HG03108 (cell line): ENCODE measurements at regions not wholly inside any gene's neighbourhood (a gene's known extent, or its start where the extent isn't known, plus 50 kb on each side); places are given as distances from the start of the nearest gene placed in this dataset.
"Not testable (repeated sequence)": the region's sequence is repeated elsewhere in the genome, so short reads cannot be mapped to it uniquely, and the experiment has no call there.

Experiments
- ATAC-seq: cut with Tn5 transposase; IDR thresholded peaks from one replicate; pipeline ENCODE4 v1.9.1; 2021; ENCODE audit warnings: moderate library complexity; ENCODE audit not compliant: unreplicated experiment

- ATAC-seq = no peak
Observed at GRCh38 chr6:102832021-102832420, 1438.5 kb downstream of the GRIK2 start.

GRCh38 chr6:102820098-102820497 lies 1426.6 kb downstream of the GRIK2 start:
- no peak for ATAC-seq

DNA sequence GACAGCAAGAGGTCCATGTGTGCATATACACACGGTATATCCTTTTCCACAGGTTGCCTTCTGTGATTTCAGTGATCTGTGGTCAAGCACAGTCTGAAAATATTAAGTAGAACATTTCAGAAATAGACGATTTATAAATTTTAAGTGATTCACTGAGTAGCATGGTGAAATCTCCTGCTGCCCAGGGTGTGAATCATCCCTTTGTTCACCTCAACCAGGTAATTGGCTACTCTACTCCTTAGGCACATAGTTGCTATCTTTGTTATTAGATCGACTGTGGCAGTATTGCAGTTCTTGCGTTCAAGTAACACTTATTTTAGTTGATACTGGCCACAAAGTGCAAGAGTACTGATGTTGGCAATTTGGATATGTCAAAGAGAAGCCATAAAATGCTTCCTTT lies 1421.7 kb downstream of the GRIK2 start:
- ATAC-seq = no peak

DNA sequence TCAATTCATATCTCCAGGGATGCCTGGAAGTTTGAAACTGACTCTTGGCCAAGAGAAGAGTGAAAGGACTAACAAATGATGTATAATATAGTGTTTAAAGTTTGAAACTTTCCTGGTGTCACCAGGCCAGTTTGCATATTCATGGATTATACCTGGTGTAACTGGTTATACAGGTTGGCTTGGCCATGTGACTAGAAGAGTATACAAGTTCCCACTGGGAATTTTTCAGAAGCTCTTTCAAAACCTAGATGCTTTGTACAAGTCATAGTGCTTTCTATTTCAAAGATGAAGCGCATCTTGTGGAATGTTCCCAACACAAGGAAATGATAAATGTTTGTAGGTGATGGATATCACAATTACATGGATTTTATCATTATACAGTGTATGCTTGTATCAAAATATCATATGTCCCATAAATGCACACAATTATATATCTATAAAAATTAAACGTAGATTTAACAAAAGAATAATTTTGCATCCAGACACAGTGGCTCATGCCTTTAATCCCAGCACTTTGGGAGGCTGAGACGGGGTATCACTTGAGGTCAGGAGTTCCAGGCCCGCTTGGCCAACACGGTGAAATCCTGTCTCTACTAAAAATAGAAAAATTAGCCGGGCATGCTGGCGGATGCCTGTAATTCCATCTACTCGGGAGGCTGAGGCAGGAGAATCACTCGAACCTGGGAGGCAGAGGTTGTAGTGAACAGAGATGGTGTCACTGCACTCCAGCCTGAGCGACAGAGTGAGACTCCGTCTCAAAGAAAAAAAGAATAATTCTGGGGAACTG lies 1420.2 kb downstream of the GRIK2 start:
- no peak for ATAC-seq

DNA sequence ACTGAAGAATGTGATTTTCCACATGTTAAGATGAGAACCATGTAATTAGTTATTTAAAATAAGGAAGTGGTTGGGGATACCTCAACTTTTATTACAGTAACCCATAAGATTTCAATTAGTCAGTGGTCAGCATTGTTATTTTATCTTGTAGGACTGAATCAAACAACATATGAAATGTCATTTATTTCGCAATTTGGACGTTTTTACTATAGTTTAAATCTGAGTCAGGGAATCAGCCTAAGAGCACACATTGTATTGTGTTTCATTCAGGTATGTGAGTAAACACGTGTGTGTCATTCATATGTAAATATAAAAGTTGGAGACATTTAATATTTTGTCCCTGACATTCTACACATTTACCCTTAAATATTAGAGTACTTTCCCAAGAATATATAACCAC lies 1418.7 kb downstream of the GRIK2 start:
- ATAC-seq = no peak

DNA sequence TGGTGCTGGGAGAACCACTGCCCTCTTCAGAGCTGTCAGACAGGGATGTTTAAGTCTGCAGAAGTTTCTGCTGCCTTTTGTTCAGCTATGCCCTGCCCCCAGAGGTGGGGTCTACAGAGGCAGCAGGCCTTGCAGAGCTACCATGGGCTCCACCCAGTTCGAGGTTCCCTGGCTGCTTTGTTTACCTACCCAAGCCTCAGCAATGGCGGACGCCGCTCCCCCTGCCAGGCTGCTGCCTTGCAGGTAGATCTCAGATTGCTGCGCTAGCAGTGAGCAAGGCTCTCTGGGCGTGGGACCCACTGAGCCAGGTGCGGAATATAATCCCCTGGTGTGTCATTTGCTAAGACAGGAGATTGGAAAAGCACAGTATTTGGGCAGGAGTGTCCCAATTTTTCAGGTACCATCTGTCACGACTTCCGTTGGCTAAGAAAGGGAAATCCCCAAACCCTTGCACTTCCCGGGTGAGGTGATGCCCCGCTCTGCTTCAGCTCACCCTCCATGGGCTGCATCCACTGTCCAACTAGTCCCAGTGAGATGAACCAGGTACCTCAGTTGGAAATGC lies 1415.5 kb downstream of the GRIK2 start:
- not testable (repeated sequence) for ATAC-seq

- no peak for ATAC-seq
Observed at GRCh38 chr6:102799051-102799450, 1405.5 kb downstream of the GRIK2 start.

DNA sequence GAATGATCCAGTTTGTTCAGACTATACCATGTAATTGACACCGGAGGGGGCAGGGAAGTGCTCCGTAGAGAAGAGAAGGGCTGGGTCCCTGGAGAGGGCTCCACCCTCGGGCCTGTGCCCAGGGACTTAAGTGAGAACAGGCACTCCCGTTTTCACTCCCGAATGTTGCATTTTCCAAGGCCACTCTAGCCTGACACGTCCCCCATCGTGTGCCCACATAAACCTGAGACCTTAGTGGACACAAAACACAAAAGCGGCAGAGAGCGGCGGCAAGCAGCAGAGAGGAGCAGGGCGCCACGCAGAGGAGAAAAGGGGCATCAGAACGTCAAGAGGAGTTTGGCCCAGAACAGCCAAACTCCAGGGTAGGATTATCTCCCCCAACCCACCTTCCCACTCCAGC lies 1405.1 kb downstream of the GRIK2 start:
- ATAC-seq = no peak

DNA sequence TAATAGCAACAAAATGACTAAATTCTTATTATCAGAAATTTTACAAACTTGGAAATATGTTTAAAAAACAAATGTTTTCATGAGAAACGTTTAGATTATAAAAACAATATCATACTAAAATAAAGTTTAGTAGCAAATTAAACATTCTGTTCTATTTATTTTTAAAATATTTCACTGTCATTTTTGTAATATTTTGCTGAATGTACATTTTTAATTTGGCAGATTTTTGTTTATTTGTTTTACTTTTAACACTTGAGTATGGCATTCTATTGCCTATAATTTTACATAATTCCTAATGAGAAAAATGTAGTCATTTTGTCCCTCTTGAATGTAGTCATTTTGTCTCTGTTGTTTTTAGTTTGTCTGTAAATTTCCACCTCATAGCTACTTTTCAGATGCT lies 1400.2 kb downstream of the GRIK2 start:
- ATAC-seq = no peak

DNA sequence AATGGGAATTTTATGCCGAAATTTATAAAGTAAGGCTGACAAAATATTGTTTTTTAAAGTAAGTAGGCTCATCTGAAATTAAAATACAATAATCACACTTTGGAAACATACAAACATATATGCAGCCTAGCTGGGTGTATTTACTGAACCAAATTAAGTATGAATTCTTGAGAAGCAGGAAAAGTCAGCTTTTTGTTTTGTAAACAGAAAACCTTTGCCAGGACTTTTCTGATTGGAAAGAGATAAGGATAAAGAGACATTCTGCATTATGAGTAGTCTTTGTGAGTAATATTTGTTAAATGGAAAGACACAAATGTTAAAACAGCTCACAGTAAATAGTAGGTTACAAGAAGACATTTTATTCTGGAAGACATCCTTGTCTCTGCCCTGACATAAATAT lies 1380.8 kb downstream of the GRIK2 start:
- no peak for ATAC-seq

DNA sequence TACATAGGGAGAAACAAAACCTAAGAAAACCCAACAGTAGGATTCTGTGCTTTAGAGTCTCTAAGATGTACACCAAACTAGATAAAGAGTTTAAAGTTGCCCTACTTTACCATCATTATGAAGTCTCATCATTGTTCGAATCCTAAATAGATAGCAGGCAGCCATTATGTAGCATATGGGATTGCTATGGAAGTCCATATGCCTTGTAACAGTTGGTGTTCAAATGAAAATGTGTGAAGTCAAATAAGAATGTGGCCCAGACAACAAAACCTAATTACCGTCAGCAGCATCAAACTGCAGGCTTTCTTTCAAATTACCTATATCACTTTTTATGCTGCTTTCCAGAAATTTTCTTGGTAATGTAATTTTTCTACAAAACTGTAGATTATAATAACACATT lies 1380.1 kb downstream of the GRIK2 start:
- ATAC-seq = no peak

GRCh38 chr6:102766963-102767362 lies 1373.5 kb downstream of the GRIK2 start:
- ATAC-seq = no peak

DNA sequence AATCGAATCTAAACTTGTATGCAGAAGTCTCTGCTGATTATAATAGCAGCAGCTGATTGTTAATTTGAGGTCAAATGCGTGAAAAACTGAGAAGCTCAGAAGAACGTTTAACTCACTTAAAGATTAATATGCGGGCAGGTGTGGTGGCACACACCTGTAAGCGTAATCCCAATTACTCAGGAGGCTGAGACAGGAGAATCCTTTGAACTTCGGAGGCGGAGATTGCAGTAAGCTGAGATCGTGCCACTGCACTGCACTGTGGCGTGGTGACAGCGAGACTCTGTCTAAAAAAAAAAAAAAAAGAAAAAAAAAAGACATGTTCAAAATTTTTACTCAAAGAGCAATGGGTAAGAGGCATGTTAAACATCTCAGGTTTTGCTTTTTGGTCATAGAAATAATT lies 1370.8 kb downstream of the GRIK2 start:
- no peak for ATAC-seq

DNA sequence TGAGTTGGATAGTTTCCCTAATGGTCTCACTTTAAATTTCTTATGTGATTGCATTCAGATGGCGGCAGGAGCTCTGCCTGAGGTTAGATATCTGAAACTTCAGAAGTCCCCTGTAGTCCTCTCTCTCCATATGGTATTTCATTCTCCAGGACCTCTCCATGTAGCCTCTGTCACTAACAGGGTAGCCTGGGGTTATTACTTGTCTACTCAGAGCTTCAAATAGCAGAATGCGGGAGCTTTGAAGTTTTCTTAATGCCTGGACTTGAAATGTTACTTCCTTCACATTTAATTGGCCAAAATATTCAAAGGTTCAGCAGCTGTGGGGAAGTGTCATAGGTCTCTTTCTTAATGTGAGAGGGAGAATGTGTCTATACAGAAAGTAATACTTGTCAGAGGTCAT lies 1370.4 kb downstream of the GRIK2 start:
- no peak for ATAC-seq

DNA sequence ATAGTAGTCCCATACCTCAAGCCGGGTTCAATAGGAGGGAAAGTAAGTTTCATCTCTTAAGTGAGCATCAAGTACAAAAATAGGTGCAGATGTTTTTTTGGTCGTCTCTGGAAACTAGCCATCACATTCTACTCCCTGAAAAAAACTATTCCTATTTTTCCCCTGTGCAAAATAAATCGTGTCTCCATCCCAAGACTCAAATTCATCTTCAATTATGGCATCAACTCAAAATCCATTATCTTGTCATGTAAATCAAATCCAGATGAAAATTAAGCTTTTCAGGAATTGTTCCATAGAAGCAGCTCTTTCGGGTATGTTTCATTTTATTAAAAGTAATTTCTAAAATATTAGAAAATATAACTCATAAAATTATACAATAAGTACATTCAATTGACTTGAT lies 1368.4 kb downstream of the GRIK2 start:
- no peak for ATAC-seq

DNA sequence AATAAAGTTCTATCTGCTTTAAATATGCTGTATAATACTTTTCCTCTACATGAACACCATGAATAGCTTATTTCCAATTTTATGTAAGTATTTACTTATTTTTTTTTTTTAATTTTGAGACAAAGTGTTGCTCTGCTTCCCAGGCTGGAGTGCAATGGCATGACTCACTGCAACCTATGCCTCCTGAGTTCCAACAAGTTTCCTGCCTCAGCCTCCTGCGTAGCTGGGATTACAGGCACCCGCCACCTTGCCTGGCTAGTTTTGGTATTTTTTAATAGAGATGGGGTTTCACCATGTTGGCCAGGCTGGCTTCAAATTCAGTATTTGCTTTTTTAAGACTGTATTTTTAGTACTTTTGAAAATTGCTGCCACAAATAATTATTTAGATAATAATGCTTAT lies 1365.9 kb downstream of the GRIK2 start:
- no peak for ATAC-seq

DNA sequence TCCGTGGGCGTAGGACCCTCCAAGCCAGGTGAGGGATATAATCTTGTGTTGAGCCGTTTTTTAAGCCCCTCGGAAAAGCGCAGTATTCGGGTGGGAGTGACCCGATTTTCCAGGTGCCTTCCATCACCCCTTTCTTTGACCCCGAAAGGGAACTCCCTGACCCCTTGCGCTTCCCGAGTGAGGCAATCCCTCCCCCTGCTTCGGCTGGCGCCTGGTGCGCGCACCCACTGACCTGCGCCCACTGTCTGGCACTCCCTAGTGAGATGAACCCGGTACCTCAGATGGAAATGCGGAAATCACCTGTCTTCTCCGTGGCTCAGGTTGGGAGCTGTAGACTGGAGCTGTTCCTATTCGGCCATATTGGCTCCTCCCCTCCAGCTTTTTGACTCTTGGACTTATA lies 1365.0 kb downstream of the GRIK2 start:
- ATAC-seq = not testable (repeated sequence)

DNA sequence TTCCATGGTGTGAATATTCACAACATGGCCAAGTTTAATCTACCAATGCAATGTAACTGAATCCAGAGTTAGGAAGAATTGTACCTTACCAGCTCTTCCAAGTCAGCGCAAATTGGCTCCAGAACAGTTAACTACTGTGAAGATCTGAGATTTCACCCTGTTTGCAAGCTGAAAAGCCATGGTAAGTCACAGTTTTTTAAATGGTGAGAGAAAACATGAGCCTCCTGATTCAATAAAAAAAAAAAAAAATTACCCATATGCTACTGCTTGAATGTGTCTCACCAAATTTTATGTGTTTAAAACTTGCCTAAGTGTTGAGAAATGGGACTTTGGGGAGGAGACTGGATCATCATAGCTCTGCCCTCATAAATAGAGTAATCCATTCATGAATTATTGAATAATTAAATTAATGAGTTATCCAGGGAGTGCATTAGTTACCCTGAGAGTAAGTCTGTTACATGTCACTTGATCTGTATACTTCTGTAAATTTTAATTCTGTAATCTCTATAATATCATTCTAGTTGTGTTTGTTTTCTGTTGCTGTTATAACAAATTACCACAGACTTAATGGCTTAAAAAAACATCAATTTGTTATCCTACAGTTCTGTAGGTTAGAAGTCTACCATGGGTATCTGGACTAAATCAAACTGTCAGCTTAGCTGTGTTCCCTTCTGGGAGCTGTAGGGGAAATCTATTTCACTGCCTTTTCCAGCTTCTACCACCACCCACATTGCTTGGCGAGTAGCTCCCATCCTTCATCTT lies 1355.9 kb downstream of the GRIK2 start:
- ATAC-seq = no peak

DNA sequence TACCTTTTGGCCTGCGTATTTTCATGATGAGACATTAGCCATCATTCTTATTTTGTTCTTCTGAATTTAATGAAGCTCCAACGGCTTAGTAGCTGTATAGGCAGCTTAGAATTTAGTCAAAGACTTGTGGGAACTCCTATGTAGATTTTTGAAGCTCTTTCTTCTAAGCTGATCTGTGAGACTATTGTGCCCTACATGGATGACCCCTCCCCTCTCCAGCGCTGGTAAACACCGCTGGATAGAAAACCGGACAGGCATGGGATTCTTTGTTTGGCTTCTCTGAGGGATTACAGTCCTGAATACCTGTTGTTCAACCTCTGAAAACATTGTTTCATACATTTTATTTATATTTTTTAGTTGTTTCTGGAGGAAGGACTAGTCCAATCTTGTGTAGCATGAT lies 1353.4 kb downstream of the GRIK2 start:
- no peak for ATAC-seq

DNA sequence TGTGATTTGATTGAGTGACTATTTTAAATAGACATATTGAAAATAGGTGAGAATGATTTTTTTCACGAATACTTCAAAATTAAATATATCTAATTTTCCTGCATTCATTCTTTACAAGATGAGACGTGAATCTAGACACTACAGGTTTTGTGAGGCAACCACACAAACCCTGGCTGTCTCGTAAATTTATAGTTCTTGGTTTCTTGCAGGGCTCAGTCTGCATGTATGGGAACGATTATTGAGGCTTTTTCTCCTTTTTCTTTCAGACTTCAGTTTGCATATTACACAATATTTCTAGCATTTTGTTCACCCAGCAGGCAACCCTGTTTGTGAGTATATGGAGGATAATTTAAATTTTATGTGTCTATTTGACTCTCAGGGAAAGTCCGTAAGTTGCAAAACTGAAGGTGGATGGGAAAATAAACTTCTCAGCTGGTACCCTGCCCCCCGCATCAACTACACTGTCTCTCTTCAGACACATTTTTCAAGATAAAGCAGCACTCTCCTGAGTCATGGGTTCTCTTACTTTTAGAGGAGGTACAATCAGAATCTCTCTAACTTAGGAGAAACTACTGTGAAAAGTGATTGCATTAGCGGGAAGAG lies 1349.3 kb downstream of the GRIK2 start:
- no peak for ATAC-seq

- ATAC-seq = no peak
Observed at GRCh38 chr6:102742028-102742427, 1348.5 kb downstream of the GRIK2 start.

- ATAC-seq = no peak
Observed at GRCh38 chr6:102736941-102737368, 1343.4 kb downstream of the GRIK2 start.
